Fibroblast of villous mesenchyme (primary cell): ENCODE measurements at regions not wholly inside any gene's neighbourhood (a gene's known extent, or its start where the extent isn't known, plus 50 kb on each side); places are given as distances from the start of the nearest gene placed in this dataset.

Experiments
- DNase-seq: peaks from one replicate; pipeline ENCODE4 v3.0.0-alpha.2; 2010; ENCODE audit warnings: low read depth
- H3K4me3 ChIP-seq: 2 replicates; pipeline ENCODE4 v1.5.1; 2011; ENCODE audit warnings: low read depth, mild to moderate bottlenecking, low read length
- TF ChIP-seq, protein P1 (sequence below): IDR thresholded peaks from 2 replicates; pipeline ENCODE4 v1.5.1; 2012; ENCODE audit warnings: low read depth, mild to moderate bottlenecking, low read length; ENCODE audit not compliant: insufficient read depth

DNA sequence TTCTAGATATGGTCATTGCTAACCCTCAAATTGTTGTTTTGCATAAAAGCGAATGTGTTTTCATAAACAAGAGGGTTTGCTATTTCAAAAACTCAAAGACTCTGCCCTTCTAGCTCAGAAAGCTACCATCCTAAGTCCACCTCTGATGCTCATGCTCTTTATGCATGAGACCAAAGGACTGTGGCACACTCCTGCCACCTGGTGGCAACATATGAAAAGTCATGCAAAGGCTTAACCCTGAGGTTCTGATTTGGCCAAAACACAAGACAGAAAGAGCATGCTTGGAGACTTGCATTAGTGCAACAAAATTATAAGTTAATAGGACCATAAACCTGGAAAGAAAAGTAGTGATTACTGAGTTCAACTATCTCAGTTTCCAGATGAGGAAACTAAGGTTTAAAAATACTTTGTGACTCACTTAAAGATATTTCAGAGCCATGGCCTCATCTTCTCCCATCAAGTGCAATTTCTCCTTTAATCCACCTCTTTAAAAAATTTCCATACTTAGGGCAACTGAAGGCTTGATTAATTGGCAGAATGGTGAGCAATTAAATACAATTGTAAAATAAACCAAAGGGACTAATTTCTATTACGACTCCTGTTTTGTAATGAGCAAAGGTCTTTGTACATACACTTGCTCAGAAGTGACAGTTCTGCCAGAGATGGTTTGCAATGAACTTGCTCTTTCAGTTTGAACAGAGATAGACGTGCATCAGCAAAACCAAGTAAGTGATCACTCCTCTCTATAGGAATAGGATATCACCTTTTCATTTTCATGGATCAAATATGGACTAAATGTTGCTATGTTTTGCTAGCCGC is 110.7 kb upstream of the RAD23B start:
- DNase-seq: peak; percentile 79
- TF ChIP-seq, protein P1, sequence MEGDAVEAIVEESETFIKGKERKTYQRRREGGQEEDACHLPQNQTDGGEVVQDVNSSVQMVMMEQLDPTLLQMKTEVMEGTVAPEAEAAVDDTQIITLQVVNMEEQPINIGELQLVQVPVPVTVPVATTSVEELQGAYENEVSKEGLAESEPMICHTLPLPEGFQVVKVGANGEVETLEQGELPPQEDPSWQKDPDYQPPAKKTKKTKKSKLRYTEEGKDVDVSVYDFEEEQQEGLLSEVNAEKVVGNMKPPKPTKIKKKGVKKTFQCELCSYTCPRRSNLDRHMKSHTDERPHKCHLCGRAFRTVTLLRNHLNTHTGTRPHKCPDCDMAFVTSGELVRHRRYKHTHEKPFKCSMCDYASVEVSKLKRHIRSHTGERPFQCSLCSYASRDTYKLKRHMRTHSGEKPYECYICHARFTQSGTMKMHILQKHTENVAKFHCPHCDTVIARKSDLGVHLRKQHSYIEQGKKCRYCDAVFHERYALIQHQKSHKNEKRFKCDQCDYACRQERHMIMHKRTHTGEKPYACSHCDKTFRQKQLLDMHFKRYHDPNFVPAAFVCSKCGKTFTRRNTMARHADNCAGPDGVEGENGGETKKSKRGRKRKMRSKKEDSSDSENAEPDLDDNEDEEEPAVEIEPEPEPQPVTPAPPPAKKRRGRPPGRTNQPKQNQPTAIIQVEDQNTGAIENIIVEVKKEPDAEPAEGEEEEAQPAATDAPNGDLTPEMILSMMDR: peak; percentile 93
- H3K4me3 ChIP-seq: no peak overlapping the region

DNA sequence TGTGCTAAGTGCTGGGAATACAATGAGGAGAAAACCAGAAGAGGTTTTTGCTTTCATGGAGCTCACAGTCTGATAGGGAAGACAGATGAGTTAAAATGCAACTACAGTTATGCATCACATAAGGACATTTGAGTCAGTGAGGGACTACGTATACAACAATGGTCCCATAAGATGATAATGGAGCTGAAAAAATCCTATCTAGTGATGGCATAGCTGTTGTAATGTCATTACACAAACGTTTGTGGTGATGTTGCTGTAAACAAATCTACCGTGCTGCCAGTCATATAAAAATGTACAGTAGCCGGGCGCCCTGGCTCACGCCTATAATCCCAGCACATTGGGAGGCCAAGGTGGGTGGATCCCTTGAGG is 110.1 kb upstream of the RAD23B start:
- H3K4me3 ChIP-seq: no peak overlapping the region
- no peak for DNase-seq
- TF ChIP-seq, protein P1: no peak

DNA sequence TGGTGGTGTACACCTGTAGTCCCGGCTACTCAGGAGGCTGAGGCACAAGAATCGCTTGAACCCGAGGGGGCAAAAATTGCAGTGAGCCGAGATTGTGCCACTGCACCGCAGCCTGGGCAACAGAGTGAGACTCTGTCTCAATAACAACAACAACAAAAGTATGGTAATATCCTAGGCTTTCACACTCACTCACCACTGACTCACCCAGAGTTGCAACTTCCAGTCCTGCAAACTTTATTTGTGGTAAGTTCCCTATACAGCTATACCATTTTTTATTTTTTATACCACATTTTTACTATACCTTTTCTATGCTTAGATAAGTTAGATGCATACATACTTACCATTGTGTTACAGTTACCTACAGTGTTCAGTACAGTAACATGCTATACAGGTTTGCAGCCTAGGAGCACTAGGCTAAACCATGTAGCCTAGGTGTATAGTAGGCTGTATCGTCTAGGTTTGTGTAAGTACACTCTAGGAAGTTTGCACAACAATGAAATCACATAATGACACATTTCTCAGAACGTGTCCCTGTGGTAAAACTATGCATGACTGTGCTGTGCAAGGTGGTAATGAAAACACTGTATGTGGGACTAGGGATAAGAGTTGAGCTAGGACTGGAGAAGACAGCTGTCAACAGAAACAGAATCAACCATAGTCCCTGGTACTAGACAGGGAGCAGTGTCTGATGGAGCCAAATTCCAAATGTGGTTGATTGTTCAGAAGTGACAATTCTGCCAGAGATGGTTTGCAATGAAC is 109.5 kb upstream of the RAD23B start:
- DNase-seq: no peak
- TF ChIP-seq, protein P1: no peak
- H3K4me3 ChIP-seq: no peak overlapping the region

DNA sequence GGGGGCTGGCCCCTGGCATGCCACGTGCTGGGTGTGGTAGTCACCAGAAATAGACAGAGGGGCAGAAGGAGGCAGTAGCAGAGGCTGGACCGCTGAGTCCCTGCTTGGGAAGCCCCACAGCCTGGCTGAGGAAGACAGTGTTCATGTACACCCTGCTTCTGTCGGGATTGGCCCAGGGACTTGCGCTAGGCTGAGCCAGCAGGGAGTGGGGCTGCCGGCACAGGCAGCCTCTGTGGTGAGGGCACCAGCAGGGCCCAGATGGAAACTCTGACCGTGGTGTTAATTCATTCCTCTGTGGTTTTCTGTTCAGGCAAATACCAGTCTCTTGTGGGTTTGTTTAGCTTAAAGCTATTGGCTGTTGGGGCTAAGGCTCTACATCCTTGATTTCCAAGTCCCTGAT is 108.6 kb upstream of the RAD23B start:
- TF ChIP-seq, protein P1: no peak
- no peak overlapping the region for H3K4me3 ChIP-seq
- DNase-seq: peak; percentile 16

DNA sequence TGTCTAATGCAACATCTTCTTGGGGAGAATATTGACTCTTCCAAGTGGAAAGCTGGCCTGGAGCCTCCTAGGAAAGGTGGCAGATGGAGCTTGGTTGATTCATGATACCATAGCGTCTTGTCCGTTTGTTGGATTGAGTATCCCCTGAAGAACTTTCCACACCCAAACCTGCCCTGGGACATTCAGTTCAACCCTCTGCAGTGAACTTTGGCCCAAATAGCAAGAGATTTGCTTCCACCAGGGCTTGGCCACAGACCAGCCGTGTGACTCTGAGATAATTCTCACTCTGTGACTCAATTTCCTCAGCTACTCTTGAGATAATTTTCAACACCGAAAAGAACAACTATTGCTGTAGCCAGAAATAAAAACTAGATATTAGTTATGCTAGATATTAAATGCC is 108.0 kb upstream of the RAD23B start:
- TF ChIP-seq, protein P1: no peak
- DNase-seq: no peak
- no peak overlapping the region for H3K4me3 ChIP-seq

DNA sequence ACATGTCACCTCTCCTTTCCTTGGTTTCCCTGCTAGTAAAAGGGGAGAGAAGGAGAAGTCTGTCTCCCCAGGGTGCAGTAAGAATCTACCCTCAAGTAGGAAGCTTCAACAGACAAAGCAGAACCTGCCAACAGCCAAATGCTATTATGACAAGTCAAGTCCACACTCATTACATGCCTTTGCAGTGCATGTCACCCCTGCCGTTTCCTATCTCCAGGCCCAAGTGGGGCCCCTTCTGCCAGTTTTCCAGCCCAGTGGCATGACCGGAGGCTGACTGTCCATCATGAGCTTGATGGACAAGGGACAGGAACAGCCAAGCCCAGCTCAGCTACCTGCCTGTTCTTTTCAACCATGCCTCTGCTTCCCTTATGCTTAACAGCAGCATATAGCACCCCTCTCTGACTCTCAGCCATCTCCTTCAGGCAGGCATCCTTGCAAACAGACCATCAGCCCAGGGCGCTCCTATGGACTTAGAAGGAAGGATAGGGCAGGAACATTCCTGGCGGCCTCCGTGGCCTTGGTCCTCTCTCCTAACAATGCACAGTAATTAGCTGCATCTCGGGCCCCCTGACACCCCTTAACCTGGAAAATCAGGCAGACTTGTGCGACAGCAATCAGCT is 107.2 kb upstream of the RAD23B start:
- no peak overlapping the region for H3K4me3 ChIP-seq
- TF ChIP-seq, protein P1: no peak
- DNase-seq: no peak
